ENCODE measurements at regions not wholly inside any gene's neighbourhood (a gene's known extent, or its start where the extent isn't known, plus 50 kb on each side); places are given as distances from the start of the nearest gene placed in this dataset.

DNA sequence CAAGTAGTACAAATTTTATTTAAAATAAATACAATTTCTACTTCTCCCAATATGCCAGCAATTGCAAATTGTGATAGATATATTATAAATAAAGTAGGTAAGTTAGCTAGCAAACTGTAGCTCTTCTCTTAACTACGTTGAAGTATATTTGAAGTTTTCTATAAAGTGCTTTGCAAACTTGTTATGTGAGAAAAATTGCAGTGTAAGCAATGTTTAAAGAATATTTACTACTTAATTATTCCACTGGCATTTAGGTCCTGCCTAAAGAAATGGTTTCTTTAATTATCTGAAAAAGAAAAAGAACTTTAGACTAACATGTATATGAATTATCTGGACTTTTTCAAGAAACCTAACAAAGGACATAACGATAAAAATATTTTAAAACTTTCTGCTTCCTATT is 1350.0 kb upstream of the CDH9 start:
- Mint-ChIP-seq H3K4me1 (peaks cover 22 to 23% of the 10 kb centered on the region in 2 experiments), H3K27me3 (ENCODE audit: low read depth) (no peaks in the 10 kb centered on the region), H3K36me3 (ENCODE audit: insufficient read depth in 1 of 3, low read depth in 3 of 3) (peaks cover 3 to 9% (median 4%) of the 10 kb centered on the region in 3 experiments; a peak in 5 of 7 replicates), H3K27ac (no peak overlapping the region), H3K4me3 (no peak overlapping the region), H3K9me3 (peaks cover 4 to 5% of the 10 kb centered on the region in 2 experiments; a peak in 3 of 5 replicates)
- Histone ChIP-seq H2BK20ac (ENCODE audit: low read depth, low read length, poor library complexity, severe bottlenecking) (no peak overlapping the region), H3K9ac (ENCODE audit: extremely low read depth, insufficient read length, low read length) (no peak overlapping the region), H3K4me2 (ENCODE audit: insufficient read depth, insufficient read length, low read length) (no peak overlapping the region), H3T11ph (ENCODE audit: low read length) (no peak overlapping the region), H3K27ac (ENCODE audit: insufficient read length, low read depth, low read length) (no peak overlapping the region), H2BK120ac (ENCODE audit: low read depth, low read length, poor library complexity, severe bottlenecking) (no peak overlapping the region), H3K56ac (ENCODE audit: insufficient read length, low read depth, low read length) (no peak overlapping the region), H3K27me3 (ENCODE audit: insufficient read depth, low read length) (no peaks in the 10 kb centered on the region), H4K20me1 (ENCODE audit: control insufficient read depth, insufficient read depth, insufficient read length) (no peaks in the 10 kb centered on the region), H3K79me1 (ENCODE audit: insufficient read depth, low read depth, low read length, poor library complexity, severe bottlenecking) (no peaks in the 10 kb centered on the region), H3K9me3 (ENCODE audit: control insufficient read depth, low read depth, low read length) (no peaks in the 10 kb centered on the region), H2AK5ac (ENCODE audit: insufficient read length, low read length) (no peak overlapping the region), H2AFZ (ENCODE audit: low read length) (no peak overlapping the region), H4K91ac (ENCODE audit: insufficient read length, low read depth, low read length) (no peak overlapping the region), H2BK15ac (ENCODE audit: low read depth, low read length) (no peak overlapping the region), H3K18ac (ENCODE audit: insufficient read length, low read depth, low read length) (no peak overlapping the region), H2BK5ac (ENCODE audit: insufficient read length, low read length) (no peak overlapping the region), H4K8ac (replicated peaks; ENCODE audit: insufficient read length, low read depth, low read length) (no peak overlapping the region), H4K5ac (ENCODE audit: insufficient read length, low read depth, low read length) (no peak overlapping the region), H3K4ac (ENCODE audit: low read depth, low read length) (no peak overlapping the region), H2BK12ac (ENCODE audit: insufficient read length, low read depth, low read length) (no peak overlapping the region), H3K23me2 (ENCODE audit: insufficient read length, low read depth, low read length, poor library complexity, severe bottlenecking) (no peaks in the 10 kb centered on the region), H3K79me2 (ENCODE audit: insufficient read depth, low read length) (no peaks in the 10 kb centered on the region), H3K14ac (ENCODE audit: insufficient read depth, low read length) (no peak overlapping the region), H3K4me1 (ENCODE audit: insufficient read depth, low read length) (no peaks in the 10 kb centered on the region; the same call in 1 of the 2 replicates), H3K23ac (ENCODE audit: insufficient read length, low read depth, low read length) (no peak overlapping the region)
- TF ChIP-seq, protein P1, sequence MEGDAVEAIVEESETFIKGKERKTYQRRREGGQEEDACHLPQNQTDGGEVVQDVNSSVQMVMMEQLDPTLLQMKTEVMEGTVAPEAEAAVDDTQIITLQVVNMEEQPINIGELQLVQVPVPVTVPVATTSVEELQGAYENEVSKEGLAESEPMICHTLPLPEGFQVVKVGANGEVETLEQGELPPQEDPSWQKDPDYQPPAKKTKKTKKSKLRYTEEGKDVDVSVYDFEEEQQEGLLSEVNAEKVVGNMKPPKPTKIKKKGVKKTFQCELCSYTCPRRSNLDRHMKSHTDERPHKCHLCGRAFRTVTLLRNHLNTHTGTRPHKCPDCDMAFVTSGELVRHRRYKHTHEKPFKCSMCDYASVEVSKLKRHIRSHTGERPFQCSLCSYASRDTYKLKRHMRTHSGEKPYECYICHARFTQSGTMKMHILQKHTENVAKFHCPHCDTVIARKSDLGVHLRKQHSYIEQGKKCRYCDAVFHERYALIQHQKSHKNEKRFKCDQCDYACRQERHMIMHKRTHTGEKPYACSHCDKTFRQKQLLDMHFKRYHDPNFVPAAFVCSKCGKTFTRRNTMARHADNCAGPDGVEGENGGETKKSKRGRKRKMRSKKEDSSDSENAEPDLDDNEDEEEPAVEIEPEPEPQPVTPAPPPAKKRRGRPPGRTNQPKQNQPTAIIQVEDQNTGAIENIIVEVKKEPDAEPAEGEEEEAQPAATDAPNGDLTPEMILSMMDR (conservative IDR thresholded peaks at IDR 0.05) = no peak
- DNase-seq = no peak
- no CpG with 5 or more reads among the region's 2 CpGs for WGBS (ENCODE audit: extremely low coverage, insufficient read length, low lambda C conversion rate)

All from H9 (cell line).